ENCODE measurements at regions not wholly inside any gene's neighbourhood (a gene's known extent, or its start where the extent isn't known, plus 50 kb on each side); places are given as distances from the start of the nearest gene placed in this dataset.
"Not testable (repeated sequence)": the region's sequence is repeated elsewhere in the genome, so short reads cannot be mapped to it uniquely, and the experiment has no call there.

DNA sequence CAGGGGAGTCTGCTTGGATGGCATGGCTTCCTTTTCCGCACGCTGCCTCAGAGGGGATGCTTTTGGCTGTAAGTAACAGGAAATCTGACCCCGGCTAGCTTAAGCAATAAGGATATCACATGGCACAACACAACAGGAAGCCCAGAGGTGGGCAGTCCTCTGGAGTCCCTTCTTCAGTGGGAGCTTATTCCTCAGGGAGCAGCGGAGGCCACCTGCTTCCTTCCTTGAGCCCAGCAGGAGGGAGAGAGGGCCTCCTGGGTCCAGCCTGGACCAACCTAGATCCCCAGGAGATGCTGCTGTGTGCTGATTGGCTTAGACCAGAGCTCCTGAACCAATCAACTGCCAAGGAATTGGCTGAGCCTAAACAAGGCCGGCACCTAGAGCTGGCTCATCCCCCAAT lies 66.3 kb downstream of the C9orf50 start:
- Histone ChIP-seq H3K36me3 (replicated peaks; ENCODE audit: low read depth, low read length) (no peaks in the 10 kb centered on the region), H3K9ac (ENCODE audit: low read length) (no peak overlapping the region), H3K27me3 (ENCODE audit: low read depth, low read length) (peaks cover 9% of the 10 kb centered on the region), H3K79me2 (ENCODE audit: low read length) (no peaks in the 10 kb centered on the region), H4K20me1 (ENCODE audit: insufficient read depth, low read length) (no peaks in the 10 kb centered on the region), H2AFZ (ENCODE audit: low read depth, low read length) (no peak overlapping the region), H3K4me1 (ENCODE audit: low read length) (no peaks in the 10 kb centered on the region), H3K4me3 (ENCODE audit: low read length) (no peak overlapping the region), H3K9me3 (ENCODE audit: insufficient read depth, low read length) (no peaks in the 10 kb centered on the region), H3K4me2 (ENCODE audit: low read length) (no peak overlapping the region), H3K27ac (ENCODE audit: low read length) (no peak overlapping the region)
- TF ChIP-seq EZH2phosphoT487 (IDR thresholded peaks at IDR 0.05; ENCODE audit: low read depth) = no peak
- TF ChIP-seq, protein P1, sequence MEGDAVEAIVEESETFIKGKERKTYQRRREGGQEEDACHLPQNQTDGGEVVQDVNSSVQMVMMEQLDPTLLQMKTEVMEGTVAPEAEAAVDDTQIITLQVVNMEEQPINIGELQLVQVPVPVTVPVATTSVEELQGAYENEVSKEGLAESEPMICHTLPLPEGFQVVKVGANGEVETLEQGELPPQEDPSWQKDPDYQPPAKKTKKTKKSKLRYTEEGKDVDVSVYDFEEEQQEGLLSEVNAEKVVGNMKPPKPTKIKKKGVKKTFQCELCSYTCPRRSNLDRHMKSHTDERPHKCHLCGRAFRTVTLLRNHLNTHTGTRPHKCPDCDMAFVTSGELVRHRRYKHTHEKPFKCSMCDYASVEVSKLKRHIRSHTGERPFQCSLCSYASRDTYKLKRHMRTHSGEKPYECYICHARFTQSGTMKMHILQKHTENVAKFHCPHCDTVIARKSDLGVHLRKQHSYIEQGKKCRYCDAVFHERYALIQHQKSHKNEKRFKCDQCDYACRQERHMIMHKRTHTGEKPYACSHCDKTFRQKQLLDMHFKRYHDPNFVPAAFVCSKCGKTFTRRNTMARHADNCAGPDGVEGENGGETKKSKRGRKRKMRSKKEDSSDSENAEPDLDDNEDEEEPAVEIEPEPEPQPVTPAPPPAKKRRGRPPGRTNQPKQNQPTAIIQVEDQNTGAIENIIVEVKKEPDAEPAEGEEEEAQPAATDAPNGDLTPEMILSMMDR (IDR thresholded peaks at IDR 0.05; ENCODE audit: low read depth, low read length) = no peak

DNA sequence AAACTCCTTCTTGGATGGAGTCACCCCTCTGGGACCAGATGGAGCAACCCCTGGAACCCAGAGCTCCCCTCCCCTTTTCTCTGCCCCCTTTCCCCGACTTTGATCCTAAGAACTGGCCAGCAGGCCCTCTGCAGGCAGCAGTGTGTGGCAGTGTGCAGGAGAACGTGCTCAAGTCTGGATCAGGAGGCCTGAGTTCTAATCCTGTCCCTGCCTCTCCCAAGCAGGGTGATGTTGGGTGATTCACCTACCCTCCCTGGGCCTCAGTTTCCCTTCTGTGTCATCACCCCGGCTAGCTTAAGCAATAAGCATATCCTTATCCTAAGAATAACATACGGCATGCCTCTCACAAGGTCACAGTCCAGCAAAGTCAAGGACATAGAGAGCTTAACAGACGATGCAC lies 67.6 kb downstream of the C9orf50 start:
- no peaks in the 10 kb centered on the region for H3K36me3 ChIP-seq (replicated peaks; ENCODE audit: low read depth, low read length)
- H3K4me3 ChIP-seq (ENCODE audit: low read length) = no peak overlapping the region
- no peaks in the 10 kb centered on the region for H3K27me3 ChIP-seq (ENCODE audit: low read depth, low read length)
- no peaks in the 10 kb centered on the region for H3K4me1 ChIP-seq (ENCODE audit: low read length)
- TF ChIP-seq EZH2phosphoT487 (IDR thresholded peaks at IDR 0.05; ENCODE audit: low read depth) = no peak
- TF ChIP-seq, protein P1 (IDR thresholded peaks at IDR 0.05; ENCODE audit: low read depth, low read length) = no peak
- no peak overlapping the region for H2AFZ ChIP-seq (ENCODE audit: low read depth, low read length)
- H3K79me2 ChIP-seq (ENCODE audit: low read length) = no peaks in the 10 kb centered on the region
- H4K20me1 ChIP-seq (ENCODE audit: insufficient read depth, low read length) = no peaks in the 10 kb centered on the region
- H3K27ac ChIP-seq (ENCODE audit: low read length) = no peak overlapping the region
- H3K9ac ChIP-seq (ENCODE audit: low read length) = no peak overlapping the region
- no peak overlapping the region for H3K4me2 ChIP-seq (ENCODE audit: low read length)
- H3K9me3 ChIP-seq (ENCODE audit: insufficient read depth, low read length) = no peaks in the 10 kb centered on the region

DNA sequence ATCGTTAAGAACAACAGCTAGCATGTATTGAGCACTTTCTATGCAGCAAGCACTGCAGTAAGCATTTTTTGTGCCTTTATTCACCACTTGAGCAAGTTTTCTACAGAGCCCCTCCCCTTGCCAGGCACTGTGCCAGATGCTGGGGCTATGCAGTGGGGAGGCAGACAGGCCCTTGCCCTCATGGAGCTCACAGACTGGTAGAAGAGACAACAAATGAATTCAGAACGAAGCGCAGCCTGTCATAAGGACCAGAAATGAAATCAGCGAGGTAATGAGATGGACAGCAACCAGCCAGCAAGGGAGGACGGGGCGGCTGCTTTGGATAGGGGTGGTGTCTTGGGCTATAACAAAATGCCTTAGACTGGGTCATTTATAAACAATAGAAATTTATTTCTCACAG lies 68.8 kb downstream of the C9orf50 start:
- no peak overlapping the region for H2AFZ ChIP-seq (ENCODE audit: low read depth, low read length)
- TF ChIP-seq, protein P1 (IDR thresholded peaks at IDR 0.05; ENCODE audit: low read depth, low read length) = no peak
- no peak for TF ChIP-seq EZH2phosphoT487 (IDR thresholded peaks at IDR 0.05; ENCODE audit: low read depth)
- no peaks in the 10 kb centered on the region for H3K4me1 ChIP-seq (ENCODE audit: low read length)
- H3K9ac ChIP-seq (ENCODE audit: low read length) = no peak overlapping the region
- no peak overlapping the region for H3K4me2 ChIP-seq (ENCODE audit: low read length)
- H3K27ac ChIP-seq (ENCODE audit: low read length) = no peak overlapping the region
- H3K36me3 ChIP-seq (replicated peaks; ENCODE audit: low read depth, low read length) = no peaks in the 10 kb centered on the region
- no peaks in the 10 kb centered on the region for H3K9me3 ChIP-seq (ENCODE audit: insufficient read depth, low read length)
- no peaks in the 10 kb centered on the region; the same call in 1 of the 2 replicates for H3K27me3 ChIP-seq (ENCODE audit: low read depth, low read length)
- no peaks in the 10 kb centered on the region for H4K20me1 ChIP-seq (ENCODE audit: insufficient read depth, low read length)
- no peak overlapping the region for H3K4me3 ChIP-seq (ENCODE audit: low read length)
- no peaks in the 10 kb centered on the region for H3K79me2 ChIP-seq (ENCODE audit: low read length)

DNA sequence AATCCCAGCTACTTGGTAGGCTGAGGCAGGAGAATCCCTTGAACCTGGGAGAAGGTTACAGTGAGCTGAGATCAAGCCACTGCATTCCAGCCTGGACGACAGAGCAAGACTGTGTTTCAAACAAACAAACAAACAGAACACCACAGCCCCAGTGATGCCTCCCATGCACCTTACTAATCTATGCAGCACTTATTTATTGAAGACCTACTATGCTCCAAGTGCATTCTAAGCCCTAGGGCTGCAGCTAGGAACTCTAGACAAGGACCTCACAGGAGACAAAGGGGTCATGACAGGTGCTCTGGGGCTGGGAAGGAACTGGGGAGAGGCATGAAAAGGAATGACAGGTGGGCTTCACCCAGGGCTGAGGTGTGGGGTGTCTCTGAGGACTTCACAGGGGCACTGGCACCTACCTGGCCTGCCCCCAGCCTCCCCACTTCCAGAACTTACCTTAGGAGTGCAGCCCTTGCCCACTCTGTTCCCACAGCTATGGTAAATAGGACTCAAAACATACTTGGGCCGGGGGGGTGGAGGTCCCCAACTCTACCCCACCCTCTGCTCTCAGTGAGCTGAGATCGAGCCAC lies 69.4 kb downstream of the C9orf50 start:
- H3K27ac ChIP-seq (ENCODE audit: low read length) = no peak overlapping the region
- no peaks in the 10 kb centered on the region for H3K79me2 ChIP-seq (ENCODE audit: low read length)
- no peaks in the 10 kb centered on the region; the same call in 1 of the 2 replicates for H3K27me3 ChIP-seq (ENCODE audit: low read depth, low read length)
- no peaks in the 10 kb centered on the region for H3K36me3 ChIP-seq (replicated peaks; ENCODE audit: low read depth, low read length)
- TF ChIP-seq, protein P1 (IDR thresholded peaks at IDR 0.05; ENCODE audit: low read depth, low read length) = no peak
- no peak for TF ChIP-seq EZH2phosphoT487 (IDR thresholded peaks at IDR 0.05; ENCODE audit: low read depth)
- no peaks in the 10 kb centered on the region for H3K9me3 ChIP-seq (ENCODE audit: insufficient read depth, low read length)
- no peak overlapping the region for H2AFZ ChIP-seq (ENCODE audit: low read depth, low read length)
- no peaks in the 10 kb centered on the region for H4K20me1 ChIP-seq (ENCODE audit: insufficient read depth, low read length)
- no peak overlapping the region for H3K4me2 ChIP-seq (ENCODE audit: low read length)
- no peak overlapping the region for H3K4me3 ChIP-seq (ENCODE audit: low read length)
- H3K4me1 ChIP-seq (ENCODE audit: low read length) = no peaks in the 10 kb centered on the region
- no peak overlapping the region for H3K9ac ChIP-seq (ENCODE audit: low read length)

DNA sequence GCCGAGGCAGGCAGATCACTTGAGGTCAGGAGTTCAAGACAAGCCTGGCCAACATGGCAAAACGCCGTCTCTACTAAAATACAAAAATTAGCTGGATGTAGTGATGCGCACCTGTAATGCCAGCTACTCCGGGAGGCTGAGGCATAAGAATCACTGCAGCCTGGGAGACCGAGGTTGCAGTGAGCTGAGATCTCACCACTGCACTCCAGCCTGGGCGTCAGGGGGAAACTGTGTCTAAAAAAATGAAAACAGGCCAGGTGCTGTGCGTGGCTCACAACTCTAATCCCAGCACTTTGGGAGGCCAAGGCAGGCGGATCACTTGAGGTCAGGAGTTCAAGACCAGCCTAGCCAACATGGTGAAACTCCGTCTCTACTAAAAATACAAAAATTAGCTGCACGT lies 69.9 kb downstream of the C9orf50 start:
- not testable (repeated sequence) for H3K4me1 ChIP-seq (ENCODE audit: low read length); H3K4me2 ChIP-seq (ENCODE audit: low read length); H3K36me3 ChIP-seq (replicated peaks; ENCODE audit: low read depth, low read length); H3K27ac ChIP-seq (ENCODE audit: low read length); H3K27me3 ChIP-seq (ENCODE audit: low read depth, low read length); H3K79me2 ChIP-seq (ENCODE audit: low read length); H3K9ac ChIP-seq (ENCODE audit: low read length); H2AFZ ChIP-seq (ENCODE audit: low read depth, low read length); H3K9me3 ChIP-seq (ENCODE audit: insufficient read depth, low read length); H4K20me1 ChIP-seq (ENCODE audit: insufficient read depth, low read length); H3K4me3 ChIP-seq (ENCODE audit: low read length)
